ENCODE measurements at regions not wholly inside any gene's neighbourhood (a gene's known extent, or its start where the extent isn't known, plus 50 kb on each side); places are given as distances from the start of the nearest gene placed in this dataset.

- ChIA-PET POLR2A (no interaction called here), CTCF (no interaction called here)
- no peak for DNase-seq
- Mint-ChIP-seq H3K4me1 (ENCODE audit: low read depth) (no peaks in the 10 kb centered on the region), H3K36me3 (no peaks in the 10 kb centered on the region), H3K4me3 (no peak overlapping the region), H3K27ac (no peak overlapping the region), H3K9me3 (no peaks in the 10 kb centered on the region), H3K27me3 (peaks cover 6% of the 10 kb centered on the region)
- intact Hi-C loops (cut with micrococcal nuclease) = no loop called here
Observed at GRCh38 chr3:124409650-124410275, 320.5 kb upstream of the UMPS start.

GRCh38 chr3:124410471-124410870 lies 319.8 kb upstream of the UMPS start:
- peaks cover 2% of the 10 kb centered on the region for H3K27me3 Mint-ChIP-seq
- H3K4me3 Mint-ChIP-seq = no peak overlapping the region
- ChIA-PET POLR2A (no interaction called here), CTCF (no interaction called here)
- no peak overlapping the region for H3K27ac Mint-ChIP-seq
- DNase-seq = no peak
- intact Hi-C loops (cut with micrococcal nuclease) = no loop called here
- no peaks in the 10 kb centered on the region for H3K9me3 Mint-ChIP-seq
- no peaks in the 10 kb centered on the region for H3K4me1 Mint-ChIP-seq (ENCODE audit: low read depth)
- H3K36me3 Mint-ChIP-seq = no peaks in the 10 kb centered on the region

- intact Hi-C loops (cut with micrococcal nuclease) = no loop called here
- Mint-ChIP-seq H3K4me1 (ENCODE audit: low read depth) (no peaks in the 10 kb centered on the region), H3K36me3 (no peaks in the 10 kb centered on the region), H3K9me3 (no peaks in the 10 kb centered on the region), H3K4me3 (no peak overlapping the region), H3K27ac (no peak overlapping the region), H3K27me3 (no peaks in the 10 kb centered on the region)
- CTCF ChIA-PET = no interaction called here
- DNase-seq = no peak
- POLR2A ChIA-PET = no interaction called here
Observed at GRCh38 chr3:124411728-124412127, 318.5 kb upstream of the UMPS start.

GRCh38 chr3:124412644-124413043 lies 317.6 kb upstream of the UMPS start:
- Mint-ChIP-seq H3K36me3 (no peaks in the 10 kb centered on the region), H3K27me3 (no peaks in the 10 kb centered on the region), H3K27ac (no peak overlapping the region), H3K4me1 (ENCODE audit: low read depth) (no peaks in the 10 kb centered on the region), H3K9me3 (no peaks in the 10 kb centered on the region), H3K4me3 (no peak overlapping the region)
- intact Hi-C loops (cut with micrococcal nuclease) = no loop called here
- POLR2A ChIA-PET = no interaction called here
- DNase-seq = no peak
- CTCF ChIA-PET = no interaction called here

- Mint-ChIP-seq H3K36me3 (no peaks in the 10 kb centered on the region), H3K27ac (no peak overlapping the region)
- POLR2A ChIA-PET = no interaction called here
Observed at GRCh38 chr3:124413393-124413792, 316.9 kb upstream of the UMPS start.

GRCh38 chr3:124413989-124414598 lies 316.2 kb upstream of the UMPS start:
- CTCF ChIA-PET = no interaction called here
- Mint-ChIP-seq H3K36me3 (no peaks in the 10 kb centered on the region), H3K27ac (no peak overlapping the region), H3K27me3 (no peaks in the 10 kb centered on the region), H3K4me3 (no peak overlapping the region), H3K9me3 (no peaks in the 10 kb centered on the region), H3K4me1 (ENCODE audit: low read depth) (no peaks in the 10 kb centered on the region)
- POLR2A ChIA-PET = no interaction called here
- intact Hi-C loops (cut with micrococcal nuclease) = no loop called here
- DNase-seq = no peak

More at GRCh38 chr3:124413393-124413792, 316.9 kb upstream of the UMPS start:
- Mint-ChIP-seq H3K9me3 (no peaks in the 10 kb centered on the region), H3K4me3 (no peak overlapping the region), H3K27me3 (no peaks in the 10 kb centered on the region), H3K4me1 (ENCODE audit: low read depth) (no peaks in the 10 kb centered on the region)
- CTCF ChIA-PET = no interaction called here
- no peak for DNase-seq
- intact Hi-C loops (cut with micrococcal nuclease) = no loop called here

GRCh38 chr3:124415446-124415960 lies 314.7 kb upstream of the UMPS start:
- intact Hi-C loops (cut with micrococcal nuclease) = no loop called here
- Mint-ChIP-seq H3K4me1 (ENCODE audit: low read depth) (no peaks in the 10 kb centered on the region), H3K27me3 (no peaks in the 10 kb centered on the region), H3K36me3 (no peaks in the 10 kb centered on the region), H3K4me3 (no peak overlapping the region), H3K27ac (no peak overlapping the region), H3K9me3 (no peaks in the 10 kb centered on the region)
- ChIA-PET CTCF (no interaction called here), POLR2A (no interaction called here)
- DNase-seq = no peak

GRCh38 chr3:124419303-124419702 lies 310.9 kb upstream of the UMPS start:
- CTCF ChIA-PET = no interaction called here
- H3K27ac Mint-ChIP-seq = no peak overlapping the region
- DNase-seq = no peak
- H3K4me1 Mint-ChIP-seq (ENCODE audit: low read depth) = no peaks in the 10 kb centered on the region
- no peaks in the 10 kb centered on the region for H3K9me3 Mint-ChIP-seq
- H3K4me3 Mint-ChIP-seq = no peak overlapping the region
- no peaks in the 10 kb centered on the region for H3K36me3 Mint-ChIP-seq
- no peaks in the 10 kb centered on the region for H3K27me3 Mint-ChIP-seq
- intact Hi-C loops (cut with micrococcal nuclease) = no loop called here
- POLR2A ChIA-PET = no interaction called here

- ChIA-PET CTCF (no interaction called here), POLR2A (no interaction called here)
- intact Hi-C loops (cut with micrococcal nuclease) = no loop called here
- Mint-ChIP-seq H3K27ac (no peak overlapping the region), H3K4me1 (ENCODE audit: low read depth) (no peaks in the 10 kb centered on the region), H3K9me3 (no peaks in the 10 kb centered on the region), H3K27me3 (no peaks in the 10 kb centered on the region), H3K4me3 (no peak overlapping the region), H3K36me3 (no peaks in the 10 kb centered on the region)
- no peak for DNase-seq
Observed at GRCh38 chr3:124420392-124420791, 309.9 kb upstream of the UMPS start.

GRCh38 chr3:124422805-124423204 lies 307.4 kb upstream of the UMPS start:
- no peaks in the 10 kb centered on the region for H3K27me3 Mint-ChIP-seq

GRCh38 chr3:124424396-124424795 lies 305.9 kb upstream of the UMPS start:
- ChIA-PET CTCF (no interaction called here), POLR2A (no interaction called here)
- Mint-ChIP-seq H3K4me1 (ENCODE audit: low read depth) (no peaks in the 10 kb centered on the region), H3K27ac (no peak overlapping the region), H3K4me3 (no peak overlapping the region), H3K27me3 (peaks cover 3% of the 10 kb centered on the region), H3K9me3 (no peaks in the 10 kb centered on the region), H3K36me3 (no peaks in the 10 kb centered on the region)
- DNase-seq = no peak
- intact Hi-C loops (cut with micrococcal nuclease) = no loop called here

More at GRCh38 chr3:124422805-124423204, 307.4 kb upstream of the UMPS start:
- no peak overlapping the region for H3K4me3 Mint-ChIP-seq
- H3K9me3 Mint-ChIP-seq = no peaks in the 10 kb centered on the region
- intact Hi-C loops (cut with micrococcal nuclease) = no loop called here
- POLR2A ChIA-PET = no interaction called here
- no peak for DNase-seq
- no peaks in the 10 kb centered on the region for H3K36me3 Mint-ChIP-seq
- H3K27ac Mint-ChIP-seq = no peak overlapping the region
- H3K4me1 Mint-ChIP-seq (ENCODE audit: low read depth) = no peaks in the 10 kb centered on the region
- CTCF ChIA-PET = no interaction called here

GRCh38 chr3:124425972-124426371 lies 304.3 kb upstream of the UMPS start:
- Mint-ChIP-seq H3K27ac (no peak overlapping the region), H3K9me3 (no peaks in the 10 kb centered on the region), H3K4me1 (ENCODE audit: low read depth) (no peaks in the 10 kb centered on the region), H3K36me3 (no peaks in the 10 kb centered on the region), H3K4me3 (no peak overlapping the region), H3K27me3 (peaks cover 3% of the 10 kb centered on the region)
- POLR2A ChIA-PET = no interaction called here
- intact Hi-C loops (cut with micrococcal nuclease) = no loop called here
- CTCF ChIA-PET = no interaction called here
- DNase-seq = no peak

GRCh38 chr3:124428372-124429128 lies 301.7 kb upstream of the UMPS start:
- intact Hi-C loops (cut with micrococcal nuclease) = no loop called here
- Mint-ChIP-seq H3K4me1 (ENCODE audit: low read depth) (no peaks in the 10 kb centered on the region), H3K4me3 (no peak overlapping the region), H3K9me3 (no peaks in the 10 kb centered on the region), H3K27ac (no peak overlapping the region), H3K36me3 (no peaks in the 10 kb centered on the region), H3K27me3 (peaks cover 6% of the 10 kb centered on the region)
- ChIA-PET POLR2A (no interaction called here), CTCF (interaction anchor here (0.6 to 1.1 kb wide), 2 partner anchors 132 to 1106 kb away, joined by 3 to 4 read pairs; no protein-coding TSS in a partner anchor)
- no peak for DNase-seq
